Omental fat pad (tissue), 3 donors: ENCODE measurements at regions not wholly inside any gene's neighbourhood (a gene's known extent, or its start where the extent isn't known, plus 50 kb on each side); places are given as distances from the start of the nearest gene placed in this dataset.
"Not testable (repeated sequence)": the region's sequence is repeated elsewhere in the genome, so short reads cannot be mapped to it uniquely, and the experiment has no call there.

Experiments
- ATAC-seq: fragments of 150-250 bp; one replicate; pipeline ENCODE4 v1.9.1; 2016; ENCODE audit warnings: mild to moderate bottlenecking, moderate library complexity; ENCODE audit not compliant: low FRiP score
- DNase-seq: peaks from one replicate; pipeline ENCODE4 v3.0.0-alpha.2; 2019; ENCODE audit warnings: low spot score
- TF ChIP-seq, protein P1 (sequence below), 3 donors: fragments of 450-650 bp; IDR thresholded peaks; one replicate each; pipeline ENCODE4 v1.5.1; 2016 to 2017; ENCODE audit warnings: antibody characterized with exemption in 3 of 3, mild to moderate bottlenecking in 3 of 3, moderate library complexity in 2 of 3

DNA sequence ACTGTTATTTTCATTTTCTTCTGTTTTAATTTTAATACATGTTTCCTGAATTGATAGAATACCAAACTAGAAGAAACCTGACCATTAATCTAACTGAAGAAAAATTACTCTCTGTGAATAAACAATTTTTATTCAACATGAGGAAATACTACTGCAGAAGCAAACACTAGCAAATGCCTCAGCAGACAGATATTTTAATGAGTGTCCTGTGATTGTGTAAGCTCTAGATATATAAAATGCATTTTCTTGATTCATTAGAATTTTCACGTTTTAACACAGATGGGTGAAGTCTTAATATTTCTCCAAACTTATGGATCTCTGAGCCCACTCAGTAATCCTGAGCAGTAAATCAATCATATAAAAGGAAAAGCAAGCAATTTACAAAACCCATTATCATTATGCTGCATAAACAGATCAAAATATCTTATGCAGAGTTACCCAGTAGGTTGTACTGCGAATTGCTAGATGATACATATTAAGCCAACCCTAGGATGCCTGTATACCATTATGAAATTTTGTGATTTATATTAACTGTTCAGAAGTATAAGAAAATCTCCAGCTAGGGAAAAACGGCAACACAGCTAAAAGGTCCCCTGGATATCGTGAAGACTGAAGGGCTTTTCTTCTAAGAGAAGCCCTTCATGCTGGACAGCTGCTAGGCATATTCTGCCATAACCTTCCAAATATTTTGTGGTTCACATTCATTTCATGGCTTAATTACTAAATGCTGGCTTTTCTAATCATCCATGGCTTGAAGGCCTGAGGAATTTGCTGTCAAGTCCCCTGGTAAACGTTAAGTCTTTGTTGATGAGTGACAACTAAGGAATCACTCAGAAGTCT lies 157.7 kb upstream of the TGFBR2 start:
- DNase-seq (no peak), ATAC-seq (no peak)
- TF ChIP-seq, protein P1, sequence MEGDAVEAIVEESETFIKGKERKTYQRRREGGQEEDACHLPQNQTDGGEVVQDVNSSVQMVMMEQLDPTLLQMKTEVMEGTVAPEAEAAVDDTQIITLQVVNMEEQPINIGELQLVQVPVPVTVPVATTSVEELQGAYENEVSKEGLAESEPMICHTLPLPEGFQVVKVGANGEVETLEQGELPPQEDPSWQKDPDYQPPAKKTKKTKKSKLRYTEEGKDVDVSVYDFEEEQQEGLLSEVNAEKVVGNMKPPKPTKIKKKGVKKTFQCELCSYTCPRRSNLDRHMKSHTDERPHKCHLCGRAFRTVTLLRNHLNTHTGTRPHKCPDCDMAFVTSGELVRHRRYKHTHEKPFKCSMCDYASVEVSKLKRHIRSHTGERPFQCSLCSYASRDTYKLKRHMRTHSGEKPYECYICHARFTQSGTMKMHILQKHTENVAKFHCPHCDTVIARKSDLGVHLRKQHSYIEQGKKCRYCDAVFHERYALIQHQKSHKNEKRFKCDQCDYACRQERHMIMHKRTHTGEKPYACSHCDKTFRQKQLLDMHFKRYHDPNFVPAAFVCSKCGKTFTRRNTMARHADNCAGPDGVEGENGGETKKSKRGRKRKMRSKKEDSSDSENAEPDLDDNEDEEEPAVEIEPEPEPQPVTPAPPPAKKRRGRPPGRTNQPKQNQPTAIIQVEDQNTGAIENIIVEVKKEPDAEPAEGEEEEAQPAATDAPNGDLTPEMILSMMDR (IDR thresholded peaks at IDR 0.05), result no peak

DNA sequence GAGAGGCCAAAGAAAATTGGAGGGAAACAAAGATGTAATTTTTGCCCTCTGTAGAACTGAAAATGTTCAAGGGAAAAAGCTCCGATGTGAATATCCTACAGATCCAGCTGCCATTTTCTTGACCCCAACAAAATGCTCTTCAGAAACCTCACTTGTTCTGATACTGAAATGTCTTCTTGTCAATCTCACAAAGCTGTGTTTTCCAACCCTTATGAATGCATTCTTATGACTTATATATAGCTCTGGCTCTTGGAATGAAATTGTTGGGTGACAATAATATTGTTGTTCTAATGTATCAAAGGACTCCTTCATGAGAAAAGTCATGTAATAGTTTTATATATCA lies 157.1 kb upstream of the TGFBR2 start:
- TF ChIP-seq, protein P1 (IDR thresholded peaks at IDR 0.05), result no peak
- DNase-seq (no peak), ATAC-seq (no peak)

DNA sequence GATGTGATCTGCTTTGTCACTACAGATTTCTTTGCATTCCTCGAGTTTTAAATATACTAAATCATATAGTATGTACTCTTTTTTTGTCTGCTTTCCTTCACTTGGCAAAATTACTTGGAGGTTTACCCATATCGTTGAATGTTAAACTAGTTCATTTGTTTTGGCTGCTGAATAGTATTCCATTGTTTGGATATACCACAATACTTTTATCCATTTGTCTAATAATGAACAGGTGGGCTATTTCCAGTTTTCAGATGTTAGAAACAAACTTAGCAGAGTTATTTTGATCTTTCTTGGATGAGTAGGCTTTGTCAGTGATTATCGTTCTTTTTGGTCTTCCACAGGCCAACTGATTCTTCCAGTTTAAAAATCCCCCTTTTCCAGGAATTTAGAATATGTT lies 154.0 kb upstream of the TGFBR2 start:
- DNase-seq, result no peak
- no peak for ATAC-seq
- TF ChIP-seq, protein P1 (IDR thresholded peaks at IDR 0.05), result no peak

DNA sequence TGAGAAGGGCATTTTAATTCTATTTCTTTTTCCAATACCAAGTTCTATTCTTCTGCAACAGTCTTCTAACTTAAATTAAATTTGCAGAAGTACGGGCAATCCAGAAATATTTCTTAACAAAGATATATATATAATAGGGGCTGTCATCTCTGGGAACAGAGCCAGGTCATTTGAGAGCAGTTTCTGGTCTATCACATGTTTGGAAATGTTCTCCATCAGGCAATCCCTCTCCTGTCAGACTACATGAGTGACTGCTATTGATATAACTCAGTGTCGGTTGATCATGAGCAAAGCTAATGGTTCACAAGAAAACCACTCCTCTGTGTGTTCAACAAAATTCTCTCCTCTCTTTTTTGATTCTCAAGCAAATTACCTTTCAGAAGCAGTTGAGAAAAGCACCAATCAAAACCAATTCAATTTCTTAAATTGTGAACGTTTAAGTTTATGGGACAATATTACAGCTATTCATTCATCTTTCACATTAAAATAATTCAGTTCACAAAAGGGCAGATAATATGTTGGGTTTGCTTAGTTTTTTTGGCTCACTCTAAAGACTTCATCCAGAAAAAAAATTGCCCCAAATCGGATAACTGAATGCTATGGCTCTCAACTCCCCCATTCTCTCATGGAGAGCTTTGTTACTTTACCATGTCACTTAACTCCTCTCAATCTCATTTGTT lies 152.9 kb upstream of the TGFBR2 start:
- no peak for DNase-seq
- ATAC-seq, result no peak
- TF ChIP-seq, protein P1 (IDR thresholded peaks at IDR 0.05), result no peak

DNA sequence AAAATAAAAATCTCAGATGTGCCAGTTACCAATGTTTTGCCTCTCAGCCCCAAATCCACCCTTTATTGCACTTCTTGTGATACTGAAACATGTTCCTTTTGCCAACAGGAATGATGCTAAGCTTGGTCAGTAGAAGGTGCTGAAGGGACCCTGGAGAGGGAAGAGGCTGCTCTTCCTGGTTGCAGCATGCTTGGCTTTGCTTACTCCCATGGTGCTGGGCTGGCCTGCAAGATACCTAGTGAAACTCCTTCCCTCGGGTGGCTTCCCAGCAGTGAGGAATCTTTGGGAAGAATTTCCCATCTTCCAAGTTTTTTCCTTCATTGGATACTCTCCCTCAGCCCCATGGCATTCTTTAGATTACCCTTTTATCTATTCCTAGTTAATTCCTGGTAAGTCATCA lies 151.8 kb upstream of the TGFBR2 start:
- ATAC-seq (no peak), DNase-seq (no peak)
- TF ChIP-seq, protein P1 (IDR thresholded peaks at IDR 0.05), result no peak

DNA sequence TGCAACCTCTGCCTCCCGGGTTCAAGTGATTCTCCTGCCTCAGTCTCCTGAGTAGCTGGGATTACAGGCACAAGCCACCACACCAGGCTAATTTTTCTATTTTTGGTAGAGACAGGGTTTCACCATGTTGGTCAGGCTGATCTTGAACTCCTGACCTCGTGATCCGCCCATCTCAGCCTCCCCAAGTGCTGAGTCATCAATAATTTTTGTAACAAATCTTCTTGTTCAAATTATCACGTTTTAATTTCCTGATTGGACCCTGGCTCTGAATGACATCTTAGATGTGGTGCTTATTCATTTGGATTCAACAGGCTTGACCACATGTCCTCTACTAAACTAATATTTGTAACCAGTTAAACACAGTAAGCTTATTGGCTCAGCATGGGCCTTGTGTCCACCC lies 151.3 kb upstream of the TGFBR2 start:
- not testable (repeated sequence) for ATAC-seq

DNA sequence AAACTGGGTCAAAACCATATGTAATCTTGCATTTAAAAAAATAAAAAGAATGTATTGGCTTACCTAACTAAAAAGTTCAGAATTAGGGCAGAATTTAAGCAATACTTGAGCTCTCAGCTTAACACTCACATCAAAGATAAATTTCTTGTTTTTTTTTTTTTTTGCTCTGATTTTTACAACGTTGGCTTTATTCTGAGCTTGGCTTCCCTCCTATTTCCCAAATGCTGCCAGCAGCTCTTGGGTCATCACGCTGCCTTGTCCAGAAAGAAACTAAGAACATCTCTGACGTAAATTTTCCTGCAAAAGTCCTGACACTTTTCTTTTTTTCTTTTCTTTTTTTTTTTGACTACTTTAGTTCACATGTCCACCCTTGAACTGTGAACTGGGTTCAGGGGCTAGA lies 150.6 kb upstream of the TGFBR2 start:
- peak; percentile 72 for ATAC-seq
- no peak for DNase-seq

More for the DNA sequence above, 151.3 kb upstream of the TGFBR2 start:
- DNase-seq, result not testable (repeated sequence)

More for the DNA sequence above, 150.6 kb upstream of the TGFBR2 start:
- TF ChIP-seq, protein P1 (IDR thresholded peaks at IDR 0.05), result no peak
